Smooth muscle cell (in vitro differentiated cells): ENCODE measurements at regions not wholly inside any gene's neighbourhood (a gene's known extent, or its start where the extent isn't known, plus 50 kb on each side); places are given as distances from the start of the nearest gene placed in this dataset.

ENCODE experiments used
- DNase-seq: peaks from one replicate; lab custom pipeline; 2025; ENCODE audit not compliant: unreplicated experiment; lab: John Stamatoyannopoulos, UW
- H2AFZ ChIP-seq: fragments of 200-600 bp; sonication (generic); 2 replicates; pipeline ENCODE4 v1.6.0; 2016; ENCODE audit warnings: antibody characterized with exemption, low read depth, mild to moderate bottlenecking
- H3F3A ChIP-seq: fragments of 200-600 bp; sonication (generic); 2 replicates; pipeline ENCODE4 v1.6.0; 2017; ENCODE audit warnings: antibody characterized with exemption, low read depth
- H3K27ac ChIP-seq: fragments of 200-600 bp; sonication (generic); 2 replicates; pipeline ENCODE4 v1.5.1; 2016; ENCODE audit warnings: low read depth, mild to moderate bottlenecking
- H3K27me3 ChIP-seq: fragments of 200-600 bp; sonication (generic); 2 replicates; pipeline ENCODE4 v1.6.1; 2016; ENCODE audit warnings: low read depth, mild to moderate bottlenecking
- H3K36me3 ChIP-seq: fragments of 200-600 bp; sonication (generic); 2 replicates; pipeline ENCODE4 v1.5.1; 2016; ENCODE audit warnings: low read depth
- H3K4me1 ChIP-seq: fragments of 200-600 bp; sonication (generic); 2 replicates; pipeline ENCODE4 v1.5.1; 2016; ENCODE audit warnings: low read depth
- H3K4me2 ChIP-seq: fragments of 200-600 bp; sonication (generic); 2 replicates; pipeline ENCODE4 v1.6.0; 2016; ENCODE audit warnings: mild to moderate bottlenecking
- H3K4me3 ChIP-seq: fragments of 200-600 bp; sonication (generic); 2 replicates; pipeline ENCODE4 v1.5.1; 2016; ENCODE audit warnings: mild to moderate bottlenecking
- H3K79me2 ChIP-seq: fragments of 200-600 bp; sonication (generic); 2 replicates; pipeline ENCODE4 v1.6.0; 2016; ENCODE audit warnings: low read depth, mild to moderate bottlenecking
- H3K9ac ChIP-seq: fragments of 200-600 bp; sonication (generic); 2 replicates; pipeline ENCODE4 v1.6.0; 2016; ENCODE audit warnings: low read depth
- H3K9me3 ChIP-seq: fragments of 200-600 bp; sonication (generic); replicated peaks from 2 replicates; pipeline ENCODE4 v1.5.1; 2016; ENCODE audit warnings: low read depth
- H4K20me1 ChIP-seq: fragments of 200-600 bp; sonication (generic); 2 replicates; pipeline ENCODE4 v1.6.0; 2016; ENCODE audit warnings: low read depth
- WGBS: methylation state at CpG from one replicate; pipeline ENCODE4 v1.1.7; 2016; ENCODE audit warnings: low lambda C conversion rate; 5-methylcytosine and 5-hydroxymethylcytosine counted together
- TF ChIP-seq, protein P1 (sequence below): fragments of 200-600 bp; sonication (generic); IDR thresholded peaks from 2 replicates; pipeline ENCODE4 v1.5.1; 2017; ENCODE audit warnings: borderline replicate concordance, mild to moderate bottlenecking, antibody characterized with exemption; ENCODE audit not compliant: insufficient read depth, poor library complexity, severe bottlenecking

DNA sequence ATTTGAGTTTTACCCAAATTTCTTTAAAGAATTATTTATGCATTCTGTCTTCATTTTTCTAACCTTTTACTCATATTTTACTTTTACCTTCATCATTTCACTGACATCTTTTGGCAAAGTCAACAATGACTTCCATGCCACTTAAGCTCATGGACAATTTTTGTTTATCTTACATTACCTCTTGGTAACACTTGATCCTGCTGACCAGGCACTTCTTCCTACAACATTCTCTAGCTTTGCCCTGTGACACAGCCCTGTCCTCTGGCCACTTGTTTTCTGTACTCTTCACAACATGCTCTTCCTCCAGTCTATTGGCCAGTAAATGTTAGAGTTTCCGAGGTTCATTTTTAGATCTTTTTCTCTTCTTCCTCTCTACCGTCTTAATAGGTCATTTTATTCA is 377.2 kb downstream of the SUCLA2 start:
- no peaks in the 10 kb centered on the region for H3K79me2 ChIP-seq
- H3F3A ChIP-seq = peaks cover 5% of the 10 kb centered on the region
- no peak overlapping the region for H2AFZ ChIP-seq
- H3K27me3 ChIP-seq = no peaks in the 10 kb centered on the region
- 92% methylated on average over 2 of the region's 2 CpGs for WGBS
- peaks cover 11% of the 10 kb centered on the region for H3K4me1 ChIP-seq
- H3K4me3 ChIP-seq = no peak overlapping the region
- no peaks in the 10 kb centered on the region for H3K36me3 ChIP-seq
- DNase-seq = no peak
- H3K9me3 ChIP-seq = no peaks in the 10 kb centered on the region
- no peak overlapping the region for H3K27ac ChIP-seq
- H3K9ac ChIP-seq = no peak overlapping the region
- H4K20me1 ChIP-seq = no peaks in the 10 kb centered on the region
- no peak overlapping the region for H3K4me2 ChIP-seq
- TF ChIP-seq, protein P1, sequence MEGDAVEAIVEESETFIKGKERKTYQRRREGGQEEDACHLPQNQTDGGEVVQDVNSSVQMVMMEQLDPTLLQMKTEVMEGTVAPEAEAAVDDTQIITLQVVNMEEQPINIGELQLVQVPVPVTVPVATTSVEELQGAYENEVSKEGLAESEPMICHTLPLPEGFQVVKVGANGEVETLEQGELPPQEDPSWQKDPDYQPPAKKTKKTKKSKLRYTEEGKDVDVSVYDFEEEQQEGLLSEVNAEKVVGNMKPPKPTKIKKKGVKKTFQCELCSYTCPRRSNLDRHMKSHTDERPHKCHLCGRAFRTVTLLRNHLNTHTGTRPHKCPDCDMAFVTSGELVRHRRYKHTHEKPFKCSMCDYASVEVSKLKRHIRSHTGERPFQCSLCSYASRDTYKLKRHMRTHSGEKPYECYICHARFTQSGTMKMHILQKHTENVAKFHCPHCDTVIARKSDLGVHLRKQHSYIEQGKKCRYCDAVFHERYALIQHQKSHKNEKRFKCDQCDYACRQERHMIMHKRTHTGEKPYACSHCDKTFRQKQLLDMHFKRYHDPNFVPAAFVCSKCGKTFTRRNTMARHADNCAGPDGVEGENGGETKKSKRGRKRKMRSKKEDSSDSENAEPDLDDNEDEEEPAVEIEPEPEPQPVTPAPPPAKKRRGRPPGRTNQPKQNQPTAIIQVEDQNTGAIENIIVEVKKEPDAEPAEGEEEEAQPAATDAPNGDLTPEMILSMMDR = no peak

DNA sequence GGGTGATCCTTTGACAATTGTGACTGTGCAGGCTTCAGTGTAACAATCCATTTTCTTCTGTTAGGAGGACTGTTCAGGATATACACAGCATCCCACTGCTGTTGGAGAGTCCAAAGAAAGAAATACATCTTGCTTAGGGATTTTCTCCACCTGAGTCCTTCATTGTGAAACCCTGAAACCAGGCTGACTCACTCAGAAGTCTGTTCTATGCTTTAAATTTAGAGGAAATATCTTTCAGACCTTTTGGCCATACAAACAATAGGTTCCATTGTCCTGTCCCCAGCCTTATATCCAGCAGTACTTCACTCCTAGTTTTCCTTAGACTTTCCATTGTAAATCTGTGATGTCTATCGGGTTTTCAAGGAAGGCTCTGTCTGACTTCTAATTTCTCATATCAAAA is 379.1 kb downstream of the SUCLA2 start:
- 48% methylated on average over 1 of the region's 1 CpG for WGBS

DNA sequence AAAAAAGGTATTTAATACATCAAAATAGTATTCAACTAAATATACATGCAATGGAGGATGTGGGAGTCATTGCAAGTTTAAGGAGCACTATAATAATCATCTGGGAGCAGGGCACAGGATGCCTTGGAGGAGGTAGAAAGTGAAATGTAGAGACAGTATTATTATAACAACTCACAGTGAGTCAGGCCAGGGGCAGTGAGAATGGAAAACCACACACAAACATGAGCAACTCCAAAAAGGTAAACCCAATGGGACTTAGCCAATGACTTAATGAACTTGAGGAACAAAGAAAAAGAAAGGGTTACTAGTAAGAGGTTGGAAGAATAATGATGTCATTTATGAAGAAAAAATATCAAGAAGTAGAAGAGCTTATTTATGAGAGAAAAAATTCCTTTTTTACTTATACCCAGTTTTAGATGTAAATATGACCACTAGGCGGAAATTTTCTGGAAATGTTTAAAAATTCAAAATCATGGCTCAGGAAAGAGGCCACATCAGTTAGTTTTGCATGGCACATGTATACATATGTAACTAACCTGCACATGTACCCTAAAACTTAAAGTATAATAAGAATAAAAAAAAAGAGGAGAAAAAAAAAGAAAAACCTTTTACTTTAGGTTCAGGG is 389.3 kb downstream of the SUCLA2 start:
- H3K27ac ChIP-seq = no peak overlapping the region
- no peaks in the 10 kb centered on the region for H3K36me3 ChIP-seq
- H3K4me3 ChIP-seq = no peak overlapping the region
- H3K9me3 ChIP-seq = no peaks in the 10 kb centered on the region
- no peaks in the 10 kb centered on the region for H3F3A ChIP-seq
- no peak overlapping the region for H3K4me2 ChIP-seq
- no peaks in the 10 kb centered on the region for H3K79me2 ChIP-seq
- no peak overlapping the region for H3K9ac ChIP-seq
- no peak for DNase-seq
- H3K4me1 ChIP-seq = no peaks in the 10 kb centered on the region
- no peaks in the 10 kb centered on the region for H4K20me1 ChIP-seq
- H3K27me3 ChIP-seq = no peaks in the 10 kb centered on the region
- no peak overlapping the region for H2AFZ ChIP-seq
- TF ChIP-seq, protein P1 = no peak
- 97% methylated on average over 1 of the region's 1 CpG for WGBS

More for the DNA sequence above, 379.1 kb downstream of the SUCLA2 start:
- H3K27me3 ChIP-seq = no peaks in the 10 kb centered on the region
- no peak overlapping the region for H3K9ac ChIP-seq
- peaks cover 11% of the 10 kb centered on the region for H3K4me1 ChIP-seq
- no peaks in the 10 kb centered on the region for H3K36me3 ChIP-seq
- H2AFZ ChIP-seq = no peak overlapping the region
- peaks cover 5% of the 10 kb centered on the region for H3F3A ChIP-seq
- no peaks in the 10 kb centered on the region for H4K20me1 ChIP-seq
- no peak for DNase-seq
- H3K9me3 ChIP-seq = no peaks in the 10 kb centered on the region
- peak overlapping the region; percentile 57 for H3K4me2 ChIP-seq
- no peak overlapping the region for H3K4me3 ChIP-seq
- TF ChIP-seq, protein P1 = no peak
- H3K79me2 ChIP-seq = no peaks in the 10 kb centered on the region
- no peak overlapping the region for H3K27ac ChIP-seq

DNA sequence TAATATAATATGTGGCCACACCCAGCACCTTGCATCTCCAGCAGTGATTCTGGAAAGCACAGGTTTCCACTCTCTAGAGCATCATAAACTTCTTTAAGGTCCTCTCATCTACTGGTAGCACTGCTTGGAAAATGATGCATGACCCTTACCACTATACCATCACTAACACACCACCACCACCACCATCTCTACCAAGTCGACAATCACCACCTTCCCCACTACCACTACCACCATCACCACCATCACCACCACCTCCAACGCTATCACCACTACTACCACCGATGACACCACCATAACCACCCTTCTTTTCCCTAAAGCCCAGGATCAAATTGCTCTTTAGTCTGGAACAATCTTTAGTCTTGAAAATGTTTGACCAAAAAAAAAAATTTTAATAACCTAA is 390.4 kb downstream of the SUCLA2 start:
- Histone ChIP-seq H3K36me3 (peaks cover under 1% of the 10 kb centered on the region), H3K27me3 (no peaks in the 10 kb centered on the region), H3K4me3 (no peak overlapping the region), H3K27ac (no peak overlapping the region), H3K9ac (no peak overlapping the region), H3K79me2 (no peaks in the 10 kb centered on the region), H3K4me1 (no peaks in the 10 kb centered on the region), H2AFZ (no peak overlapping the region), H3K4me2 (no peak overlapping the region), H3F3A (no peaks in the 10 kb centered on the region), H3K9me3 (no peaks in the 10 kb centered on the region), H4K20me1 (no peaks in the 10 kb centered on the region)
- TF ChIP-seq, protein P1 = no peak
- 89% methylated on average over 3 of the region's 3 CpGs for WGBS
- DNase-seq = no peak
